GM23248 (cell line): ENCODE measurements at regions not wholly inside any gene's neighbourhood (a gene's known extent, or its start where the extent isn't known, plus 50 kb on each side); places are given as distances from the start of the nearest gene placed in this dataset.

Experiments used
- EZH2 ChIP-seq: fragments of 200-600 bp; sonication (generic); IDR thresholded peaks from 2 replicates; pipeline ENCODE4 v1.6.1; 2018; ENCODE audit warnings: antibody characterized with exemption, mild to moderate bottlenecking; ENCODE audit not compliant: insufficient read depth, poor library complexity, severe bottlenecking
- EZH2phosphoT487 ChIP-seq: fragments of 200-600 bp; sonication (generic); IDR thresholded peaks from 2 replicates; pipeline ENCODE4 v1.6.1; 2018; ENCODE audit warnings: antibody characterized with exemption, moderate library complexity, mild to moderate bottlenecking, low read depth; ENCODE audit not compliant: insufficient read depth

DNA sequence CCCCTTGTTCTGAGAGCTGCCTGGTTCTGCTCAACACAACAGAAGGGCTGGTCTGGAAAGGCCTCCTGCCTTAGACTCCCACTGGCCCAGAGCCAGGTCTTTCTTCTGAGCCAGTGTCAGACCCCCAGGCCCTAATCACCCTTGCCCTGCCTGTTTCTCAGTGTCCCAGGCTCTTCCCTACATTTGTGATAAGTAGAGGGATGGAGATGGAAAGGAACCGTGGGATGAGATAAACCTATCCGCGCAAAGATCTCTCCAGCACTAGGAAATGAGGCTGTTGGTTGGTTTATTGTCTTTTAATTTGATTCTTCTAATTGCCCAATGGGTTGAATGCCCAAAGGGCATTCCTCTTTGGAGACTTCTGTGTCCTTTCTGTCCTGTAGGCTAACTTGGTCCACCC, 470.0 kb downstream of the TSHZ3 start:
- TF ChIP-seq EZH2phosphoT487 (no peak), EZH2 (no peak)
